Adrenal gland (tissue), 5 donors: ENCODE measurements at regions not wholly inside any gene's neighbourhood (a gene's known extent, or its start where the extent isn't known, plus 50 kb on each side); places are given as distances from the start of the nearest gene placed in this dataset.

Experiments used
- POLR2A ChIP-seq, 2 donors: fragments of 450-650 bp; IDR thresholded peaks; one replicate each; pipeline ENCODE4 v1.6.1; 2017; ENCODE audit warnings: antibody characterized with exemption in 2 of 2, mild to moderate bottlenecking in 2 of 2, moderate library complexity in 1 of 2
- TF ChIP-seq, protein P1 (sequence below), 6 experiments: fragments of 450-650 bp in 4 of 6; fragments of 200-600 bp in 2 of 6; sonication (generic) in 1 of 6; IDR thresholded peaks; 1 replicate in 5 of 6; 2 replicates in 1 of 6; pipeline versions ENCODE4 v1.5.1 to v1.8.0; 2016 to 2021; ENCODE audit warnings: antibody characterized with exemption in 6 of 6, mild to moderate bottlenecking in 2 of 6, moderate library complexity in 1 of 6
- donor health status: DM: no; HTN: no; CAD: no.

DNA sequence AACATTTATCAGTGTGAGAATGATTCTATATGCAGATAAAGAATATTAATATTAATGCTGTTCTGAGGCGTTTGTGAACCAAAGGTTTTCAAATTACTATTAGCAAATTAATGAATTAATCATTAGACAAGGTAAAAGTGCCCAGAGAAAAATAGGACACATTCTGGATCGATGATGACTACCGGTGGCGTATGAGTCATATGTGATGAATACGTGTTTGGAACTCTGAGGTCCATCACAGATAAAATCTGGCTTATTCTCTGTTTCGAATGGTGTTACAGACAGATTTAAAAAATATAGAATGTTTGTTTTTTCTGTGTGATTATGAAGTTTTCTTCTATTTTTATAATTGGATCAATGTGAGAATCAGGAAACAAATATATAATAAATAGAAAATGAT lies 79.2 kb upstream of the RTL1 start:
- TF ChIP-seq, protein P1, sequence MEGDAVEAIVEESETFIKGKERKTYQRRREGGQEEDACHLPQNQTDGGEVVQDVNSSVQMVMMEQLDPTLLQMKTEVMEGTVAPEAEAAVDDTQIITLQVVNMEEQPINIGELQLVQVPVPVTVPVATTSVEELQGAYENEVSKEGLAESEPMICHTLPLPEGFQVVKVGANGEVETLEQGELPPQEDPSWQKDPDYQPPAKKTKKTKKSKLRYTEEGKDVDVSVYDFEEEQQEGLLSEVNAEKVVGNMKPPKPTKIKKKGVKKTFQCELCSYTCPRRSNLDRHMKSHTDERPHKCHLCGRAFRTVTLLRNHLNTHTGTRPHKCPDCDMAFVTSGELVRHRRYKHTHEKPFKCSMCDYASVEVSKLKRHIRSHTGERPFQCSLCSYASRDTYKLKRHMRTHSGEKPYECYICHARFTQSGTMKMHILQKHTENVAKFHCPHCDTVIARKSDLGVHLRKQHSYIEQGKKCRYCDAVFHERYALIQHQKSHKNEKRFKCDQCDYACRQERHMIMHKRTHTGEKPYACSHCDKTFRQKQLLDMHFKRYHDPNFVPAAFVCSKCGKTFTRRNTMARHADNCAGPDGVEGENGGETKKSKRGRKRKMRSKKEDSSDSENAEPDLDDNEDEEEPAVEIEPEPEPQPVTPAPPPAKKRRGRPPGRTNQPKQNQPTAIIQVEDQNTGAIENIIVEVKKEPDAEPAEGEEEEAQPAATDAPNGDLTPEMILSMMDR (IDR thresholded peaks at IDR 0.05) = no peak
- no peak for TF ChIP-seq POLR2A (IDR thresholded peaks at IDR 0.05)
